KMS-11 (cell line): ENCODE measurements at regions not wholly inside any gene's neighbourhood (a gene's known extent, or its start where the extent isn't known, plus 50 kb on each side); places are given as distances from the start of the nearest gene placed in this dataset.
"Not testable (repeated sequence)": the region's sequence is repeated elsewhere in the genome, so short reads cannot be mapped to it uniquely, and the experiment has no call there.

Experiments used
- H2AFZ ChIP-seq: fragments of 200-600 bp; sonication (generic); 2 replicates; pipeline ENCODE4 v1.6.1; 2016; ENCODE audit warnings: antibody characterized with exemption, mixed run types, low read depth
- H3K27ac ChIP-seq: fragments of 200-600 bp; sonication (generic); 2 replicates; pipeline ENCODE4 v1.6.1; 2016; ENCODE audit warnings: mild to moderate bottlenecking, mixed run types
- H3K27me3 ChIP-seq: fragments of 200-600 bp; sonication (generic); 2 replicates; pipeline ENCODE4 v1.6.1; 2017; ENCODE audit warnings: mild to moderate bottlenecking, low read depth, mixed run types, moderate library complexity; ENCODE audit not compliant: insufficient read depth
- H3K36me3 ChIP-seq: fragments of 200-600 bp; sonication (generic); 2 replicates; pipeline ENCODE4 v1.6.1; 2017; ENCODE audit warnings: mild to moderate bottlenecking, mixed run types; ENCODE audit not compliant: insufficient read depth
- H3K4me1 ChIP-seq: fragments of 200-600 bp; sonication (generic); 2 replicates; pipeline ENCODE4 v1.6.1; 2016; ENCODE audit warnings: mild to moderate bottlenecking, low read depth, mixed run types; ENCODE audit not compliant: poor library complexity, severe bottlenecking
- H3K4me2 ChIP-seq: fragments of 200-600 bp; sonication (generic); 2 replicates; pipeline ENCODE4 v1.7.0; 2016; ENCODE audit warnings: mild to moderate bottlenecking, mixed run types
- H3K4me3 ChIP-seq: fragments of 200-600 bp; sonication (generic); IDR thresholded peaks from 2 replicates; pipeline ENCODE4 v1.6.1; 2017; ENCODE audit warnings: low read depth, low read length, mixed read lengths; ENCODE audit not compliant: insufficient read depth
- H3K79me2 ChIP-seq: fragments of 200-600 bp; sonication (generic); 2 replicates; pipeline ENCODE4 v1.6.1; 2016; ENCODE audit warnings: low read depth, mixed run types; ENCODE audit not compliant: insufficient read depth
- H3K9ac ChIP-seq: fragments of 200-600 bp; sonication (generic); 2 replicates; pipeline ENCODE4 v1.6.1; 2016; ENCODE audit warnings: mild to moderate bottlenecking, mixed run types
- H4K20me1 ChIP-seq: fragments of 200-600 bp; sonication (generic); 2 replicates; pipeline ENCODE4 v1.6.1; 2016; ENCODE audit warnings: mild to moderate bottlenecking, mixed run types; ENCODE audit not compliant: insufficient read depth
- TF ChIP-seq, protein P1 (sequence below): fragments of 200-600 bp; sonication (generic); conservative IDR thresholded peaks from 2 replicates; pipeline ENCODE4 v1.6.1; 2017; ENCODE audit warnings: low read depth, mild to moderate bottlenecking, antibody characterized with exemption, low read length, moderate library complexity, mixed read lengths

DNA sequence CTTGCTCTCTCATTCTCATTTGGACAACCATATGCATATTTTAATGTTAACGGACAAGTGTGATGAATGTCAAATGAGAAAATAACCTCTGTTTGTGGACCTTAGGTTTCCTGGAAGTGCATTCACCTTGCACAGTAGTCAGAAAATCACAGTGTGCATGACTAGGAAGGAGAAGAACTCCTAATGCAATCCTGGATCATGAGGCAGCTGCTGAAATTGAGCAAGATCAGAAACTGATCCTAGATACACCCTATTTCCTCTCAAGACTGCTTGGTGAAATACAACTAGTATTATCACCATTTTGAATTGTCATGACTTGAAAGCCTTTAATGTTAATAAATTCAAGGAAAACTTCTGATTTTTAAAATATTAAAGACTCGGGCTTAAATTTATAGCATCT is 1148.9 kb downstream of the STIM2 start:
- no peaks in the 10 kb centered on the region for H3K27me3 ChIP-seq
- no peak overlapping the region for H3K27ac ChIP-seq
- no peak overlapping the region for H2AFZ ChIP-seq
- no peaks in the 10 kb centered on the region for H3K4me1 ChIP-seq
- H3K79me2 ChIP-seq, result no peaks in the 10 kb centered on the region
- no peak overlapping the region for H3K9ac ChIP-seq
- no peaks in the 10 kb centered on the region for H4K20me1 ChIP-seq
- H3K36me3 ChIP-seq, result no peaks in the 10 kb centered on the region
- H3K4me2 ChIP-seq, result no peak overlapping the region
- H3K4me3 ChIP-seq, result no peak overlapping the region
- TF ChIP-seq, protein P1, sequence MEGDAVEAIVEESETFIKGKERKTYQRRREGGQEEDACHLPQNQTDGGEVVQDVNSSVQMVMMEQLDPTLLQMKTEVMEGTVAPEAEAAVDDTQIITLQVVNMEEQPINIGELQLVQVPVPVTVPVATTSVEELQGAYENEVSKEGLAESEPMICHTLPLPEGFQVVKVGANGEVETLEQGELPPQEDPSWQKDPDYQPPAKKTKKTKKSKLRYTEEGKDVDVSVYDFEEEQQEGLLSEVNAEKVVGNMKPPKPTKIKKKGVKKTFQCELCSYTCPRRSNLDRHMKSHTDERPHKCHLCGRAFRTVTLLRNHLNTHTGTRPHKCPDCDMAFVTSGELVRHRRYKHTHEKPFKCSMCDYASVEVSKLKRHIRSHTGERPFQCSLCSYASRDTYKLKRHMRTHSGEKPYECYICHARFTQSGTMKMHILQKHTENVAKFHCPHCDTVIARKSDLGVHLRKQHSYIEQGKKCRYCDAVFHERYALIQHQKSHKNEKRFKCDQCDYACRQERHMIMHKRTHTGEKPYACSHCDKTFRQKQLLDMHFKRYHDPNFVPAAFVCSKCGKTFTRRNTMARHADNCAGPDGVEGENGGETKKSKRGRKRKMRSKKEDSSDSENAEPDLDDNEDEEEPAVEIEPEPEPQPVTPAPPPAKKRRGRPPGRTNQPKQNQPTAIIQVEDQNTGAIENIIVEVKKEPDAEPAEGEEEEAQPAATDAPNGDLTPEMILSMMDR, result no peak

DNA sequence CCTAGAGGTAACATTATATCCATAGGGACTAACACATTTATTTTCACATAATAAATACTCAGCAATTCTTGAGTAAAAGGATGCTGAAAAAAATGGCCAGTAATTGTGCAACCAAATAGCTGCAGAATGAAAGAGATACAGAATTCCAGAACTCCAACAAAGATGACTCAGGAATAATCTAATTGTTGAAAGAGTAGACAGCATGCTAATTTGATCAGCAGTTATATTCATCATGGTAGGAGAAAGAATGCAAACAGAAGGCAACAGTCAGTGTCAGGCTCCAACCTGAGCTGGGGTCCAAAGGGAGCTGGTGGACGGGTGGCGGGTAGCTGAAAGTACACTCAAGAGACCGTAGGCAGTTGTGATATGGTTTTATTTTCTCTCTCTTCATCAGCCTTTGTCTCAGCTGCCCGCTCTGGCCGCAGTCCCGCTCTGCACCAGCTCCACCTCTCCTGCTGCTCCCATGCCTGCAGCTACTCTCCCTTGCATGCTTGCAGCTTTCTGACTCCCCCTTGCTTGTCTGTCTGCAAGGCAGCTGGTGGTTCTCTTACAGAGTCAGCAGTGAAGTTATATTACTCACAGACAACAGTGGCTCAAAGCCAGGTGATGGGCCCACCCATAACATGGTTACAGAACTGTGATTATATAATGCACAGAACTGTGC is 1150.1 kb downstream of the STIM2 start:
- Histone ChIP-seq H3K36me3 (no peaks in the 10 kb centered on the region), H3K4me3 (no peak overlapping the region), H2AFZ (no peak overlapping the region), H3K27ac (no peak overlapping the region), H3K4me2 (no peak overlapping the region), H4K20me1 (no peaks in the 10 kb centered on the region), H3K4me1 (no peaks in the 10 kb centered on the region), H3K79me2 (no peaks in the 10 kb centered on the region), H3K9ac (no peak overlapping the region), H3K27me3 (no peaks in the 10 kb centered on the region)
- TF ChIP-seq, protein P1, result no peak

DNA sequence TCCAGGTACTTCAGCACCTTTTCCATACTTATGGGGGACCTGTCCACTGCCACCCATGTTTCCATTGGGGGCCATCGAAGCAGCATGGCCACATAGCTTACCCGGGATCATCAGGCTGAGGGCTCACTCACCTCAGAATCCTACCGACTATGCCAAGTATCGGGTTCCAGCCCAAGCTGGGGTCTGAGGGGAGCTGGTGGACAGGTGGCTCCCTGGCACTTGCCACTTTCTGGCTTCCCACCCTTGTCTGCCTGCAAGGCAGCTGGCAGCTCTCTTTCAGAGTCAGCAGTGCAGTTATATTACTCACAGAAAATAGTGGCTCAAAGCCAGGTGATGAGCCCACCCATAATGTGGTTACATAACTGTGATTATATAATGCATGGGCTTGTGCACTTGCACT is 1153.8 kb downstream of the STIM2 start:
- Histone ChIP-seq H2AFZ (no peak overlapping the region), H3K27ac (no peak overlapping the region), H3K79me2 (no peaks in the 10 kb centered on the region), H3K4me2 (no peak overlapping the region), H3K4me3 (no peak overlapping the region), H3K9ac (no peak overlapping the region), H4K20me1 (no peaks in the 10 kb centered on the region), H3K4me1 (no peaks in the 10 kb centered on the region), H3K27me3 (no peaks in the 10 kb centered on the region), H3K36me3 (no peaks in the 10 kb centered on the region)
- TF ChIP-seq, protein P1, result no peak

DNA sequence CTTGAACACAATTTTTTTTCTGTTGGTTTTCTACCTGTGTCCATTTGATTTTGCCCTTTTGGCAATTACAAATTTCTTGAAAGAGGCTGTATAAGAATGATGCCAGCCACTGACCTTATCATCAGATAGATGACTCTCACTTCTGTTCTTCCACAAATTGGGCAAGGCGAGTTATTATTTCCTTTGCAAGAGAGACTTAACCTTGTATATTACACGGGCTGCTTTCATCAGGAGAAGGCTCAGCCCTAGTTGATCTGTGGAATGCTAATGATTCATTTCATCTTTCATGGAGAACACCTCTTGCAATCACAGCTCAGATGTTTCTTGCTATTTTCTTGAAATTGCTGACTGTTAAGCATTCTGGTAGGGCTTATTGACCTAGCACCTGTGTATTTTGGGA is 1155.4 kb downstream of the STIM2 start:
- no peak overlapping the region for H3K27ac ChIP-seq
- H3K4me1 ChIP-seq, result no peaks in the 10 kb centered on the region
- H3K9ac ChIP-seq, result no peak overlapping the region
- TF ChIP-seq, protein P1, result no peak
- no peaks in the 10 kb centered on the region for H3K79me2 ChIP-seq
- no peaks in the 10 kb centered on the region for H4K20me1 ChIP-seq
- no peak overlapping the region for H3K4me2 ChIP-seq
- H2AFZ ChIP-seq, result no peak overlapping the region
- no peaks in the 10 kb centered on the region for H3K27me3 ChIP-seq
- H3K36me3 ChIP-seq, result no peaks in the 10 kb centered on the region
- no peak overlapping the region for H3K4me3 ChIP-seq

DNA sequence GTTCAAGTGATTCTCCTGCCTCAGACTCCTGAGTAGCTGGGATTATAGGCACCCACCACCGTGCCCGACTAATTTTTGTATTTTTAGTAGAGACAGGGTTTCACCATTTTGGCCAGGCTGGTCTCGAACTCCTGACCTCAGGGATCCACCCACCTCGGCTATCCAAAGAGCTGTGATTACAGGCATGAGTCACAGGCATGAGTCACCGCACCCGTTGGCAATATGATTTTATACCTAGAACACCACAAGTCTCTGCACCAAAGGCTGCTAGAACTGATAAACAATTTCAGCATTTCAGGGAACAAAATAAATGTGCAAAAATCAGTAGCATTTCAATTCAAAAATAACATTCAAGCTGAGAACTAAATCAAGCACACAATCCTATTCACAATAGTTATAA is 1177.6 kb downstream of the STIM2 start:
- not testable (repeated sequence) for H3K4me1 ChIP-seq, H4K20me1 ChIP-seq, H3K27me3 ChIP-seq, H3K4me2 ChIP-seq, H3K9ac ChIP-seq, H3K27ac ChIP-seq, H3K79me2 ChIP-seq, H3K36me3 ChIP-seq, H2AFZ ChIP-seq, H3K4me3 ChIP-seq
